Neural progenitor cell (in vitro differentiated cells): ENCODE measurements at regions not wholly inside any gene's neighbourhood (a gene's known extent, or its start where the extent isn't known, plus 50 kb on each side); places are given as distances from the start of the nearest gene placed in this dataset.

Source experiments
- EZH2 ChIP-seq: fragments of 200-600 bp; sonication (generic); IDR thresholded peaks from 2 replicates; pipeline ENCODE4 v1.6.1; 2017; ENCODE audit warnings: antibody characterized with exemption, mild to moderate bottlenecking, moderate library complexity
- TF ChIP-seq, protein P1 (sequence below): fragments of 200-600 bp; sonication (generic); IDR thresholded peaks from 2 replicates; pipeline ENCODE4 v1.5.1; 2017; ENCODE audit warnings: antibody characterized with exemption, mild to moderate bottlenecking

DNA sequence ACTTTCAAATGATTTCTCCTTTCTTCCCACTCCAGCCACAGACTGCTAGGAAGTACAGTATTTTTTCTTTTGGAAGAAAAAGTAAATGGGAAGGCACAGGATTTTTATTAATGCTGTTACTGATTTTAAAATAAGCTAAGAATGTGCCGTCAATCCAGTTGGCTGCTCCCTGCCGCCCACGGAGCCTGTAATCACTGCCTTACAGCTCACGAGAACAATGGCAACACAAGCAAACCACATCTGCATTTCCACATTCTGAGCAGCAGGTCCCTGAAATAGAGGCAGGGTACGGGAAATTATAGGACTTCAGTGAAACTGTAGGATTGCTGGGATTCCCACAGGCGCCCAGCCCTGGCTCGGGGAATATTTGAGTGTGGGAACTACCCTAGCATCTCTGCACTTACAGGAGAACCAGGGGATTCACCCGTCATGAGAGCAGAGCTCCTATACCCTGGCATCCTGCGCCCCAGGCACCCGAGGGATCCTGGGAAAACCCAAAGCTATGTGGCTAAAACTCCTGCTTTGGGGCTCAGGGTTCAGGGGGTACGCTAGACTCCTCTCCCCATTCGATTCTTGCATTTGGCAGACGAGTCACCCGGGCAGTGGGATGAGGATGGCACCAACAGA is 72.9 kb upstream of the TNS3 start:
- TF ChIP-seq, protein P1, sequence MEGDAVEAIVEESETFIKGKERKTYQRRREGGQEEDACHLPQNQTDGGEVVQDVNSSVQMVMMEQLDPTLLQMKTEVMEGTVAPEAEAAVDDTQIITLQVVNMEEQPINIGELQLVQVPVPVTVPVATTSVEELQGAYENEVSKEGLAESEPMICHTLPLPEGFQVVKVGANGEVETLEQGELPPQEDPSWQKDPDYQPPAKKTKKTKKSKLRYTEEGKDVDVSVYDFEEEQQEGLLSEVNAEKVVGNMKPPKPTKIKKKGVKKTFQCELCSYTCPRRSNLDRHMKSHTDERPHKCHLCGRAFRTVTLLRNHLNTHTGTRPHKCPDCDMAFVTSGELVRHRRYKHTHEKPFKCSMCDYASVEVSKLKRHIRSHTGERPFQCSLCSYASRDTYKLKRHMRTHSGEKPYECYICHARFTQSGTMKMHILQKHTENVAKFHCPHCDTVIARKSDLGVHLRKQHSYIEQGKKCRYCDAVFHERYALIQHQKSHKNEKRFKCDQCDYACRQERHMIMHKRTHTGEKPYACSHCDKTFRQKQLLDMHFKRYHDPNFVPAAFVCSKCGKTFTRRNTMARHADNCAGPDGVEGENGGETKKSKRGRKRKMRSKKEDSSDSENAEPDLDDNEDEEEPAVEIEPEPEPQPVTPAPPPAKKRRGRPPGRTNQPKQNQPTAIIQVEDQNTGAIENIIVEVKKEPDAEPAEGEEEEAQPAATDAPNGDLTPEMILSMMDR, result no peak
- TF ChIP-seq EZH2, result no peak
